CD4-positive, alpha-beta memory T cell (primary cell): ENCODE measurements at regions not wholly inside any gene's neighbourhood (a gene's known extent, or its start where the extent isn't known, plus 50 kb on each side); places are given as distances from the start of the nearest gene placed in this dataset.

Experiments
- CTCF ChIA-PET: fragments of 350-600 bp; sonication (Branson Sonifier 250); formaldehyde crosslinking; loops from one replicate; lab custom pipeline; 2021; ENCODE audit warnings: inconsistent platforms; ENCODE audit not compliant: partially characterized antibody; lab: Charles Lee
- POLR2A ChIA-PET: fragments of 350-600 bp; sonication (Branson Sonifier 250); formaldehyde crosslinking; loops from one replicate; lab custom pipeline; 2021; ENCODE audit not compliant: partially characterized antibody; lab: Charles Lee
- DNase-seq, 5 donors: peaks; one replicate each; pipeline versions ENCODE4 v3.0.0 to v3.0.0-alpha.2; 2020 to 2022; ENCODE audit warnings: mixed read lengths in 1 of 5
- H3K27ac ChIP-seq: one replicate; pipeline ENCODE4 v1.7.0; 2013; ENCODE audit warnings: low read depth, low read length
- H3K27me3 ChIP-seq: 2 replicates; pipeline ENCODE4 v1.7.0; 2013; ENCODE audit warnings: mild to moderate bottlenecking, low read length, moderate library complexity; ENCODE audit not compliant: insufficient read depth
- H3K36me3 ChIP-seq: 2 replicates; pipeline ENCODE4 v1.7.0; 2013; ENCODE audit warnings: mild to moderate bottlenecking, low read length, moderate library complexity; ENCODE audit not compliant: insufficient read depth
- H3K4me1 ChIP-seq: 2 replicates; pipeline ENCODE4 v1.7.0; 2013; ENCODE audit warnings: mild to moderate bottlenecking, low read length, moderate library complexity; ENCODE audit not compliant: insufficient read depth
- H3K4me3 ChIP-seq, 2 donors: one replicate each; pipeline ENCODE4 v1.7.0; 2013; ENCODE audit warnings: low read length in 2 of 2, mild to moderate bottlenecking in 1 of 2
- H3K9me3 ChIP-seq, 2 donors: one replicate each; pipeline ENCODE4 v1.7.0; 2013; ENCODE audit warnings: low read length in 2 of 2, control low read depth in 1 of 2; ENCODE audit not compliant: control insufficient read depth in 1 of 2
- H3K27ac Mint-ChIP-seq, 7 donors: one replicate each; pipeline ENCODE4 v1.8.0; 2020 to 2021; ENCODE audit warnings: mixed read lengths in 7 of 7, mild to moderate bottlenecking in 6 of 7, inconsistent platforms in 3 of 7, moderate library complexity in 3 of 7
- H3K27me3 Mint-ChIP-seq, 2 donors: one replicate each; pipeline ENCODE4 v1.8.0; 2020 to 2021; ENCODE audit warnings: mixed read lengths in 2 of 2
- H3K36me3 Mint-ChIP-seq, 2 donors: one replicate each; pipeline ENCODE4 v1.8.0; 2020 to 2021; ENCODE audit warnings: mixed read lengths in 2 of 2, inconsistent platforms in 1 of 2, mild to moderate bottlenecking in 1 of 2
- H3K4me1 Mint-ChIP-seq, 4 donors: one replicate each; pipeline ENCODE4 v1.8.0; 2020 to 2021; ENCODE audit warnings: mixed read lengths in 4 of 4, mild to moderate bottlenecking in 1 of 4
- H3K4me3 Mint-ChIP-seq, 8 donors: one replicate each; pipeline ENCODE4 v1.8.0; 2020 to 2021; ENCODE audit warnings: mixed read lengths in 8 of 8, mild to moderate bottlenecking in 7 of 8, moderate library complexity in 6 of 8, inconsistent platforms in 3 of 8
- H3K9me3 Mint-ChIP-seq, 8 donors: one replicate each; pipeline ENCODE4 v1.8.0; 2020 to 2021; ENCODE audit warnings: mixed read lengths in 8 of 8, mild to moderate bottlenecking in 5 of 8, inconsistent platforms in 3 of 8, moderate library complexity in 1 of 8
- intact Hi-C: fragments of 100-400 bp; cut with micrococcal nuclease; formaldehyde crosslinking; loops from one replicate; pipeline ENCODE4 v1.15.1; 2023

- Histone ChIP-seq H3K4me3 (no peak overlapping the region), H3K27ac (no peak overlapping the region), H3K4me1 (no peaks in the 10 kb centered on the region), H3K9me3 (no peaks in the 10 kb centered on the region), H3K27me3 (no peaks in the 10 kb centered on the region), H3K36me3 (no peaks in the 10 kb centered on the region)
- intact Hi-C loops = no loop called here
- H3K9me3 Mint-ChIP-seq = peaks cover 0 to 8% (median 2%) of the 10 kb centered on the region in 8 donors
- no peak overlapping the region for H3K4me3 Mint-ChIP-seq
- H3K36me3 Mint-ChIP-seq = no peaks in the 10 kb centered on the region
- ChIA-PET POLR2A (no interaction called here), CTCF (interaction anchor here (1.2 kb wide), 1 partner anchor 15 kb away, joined by 3 read pairs; no protein-coding TSS in a partner anchor)
- DNase-seq = no peak
- H3K27ac Mint-ChIP-seq = no peak overlapping the region
- no peaks in the 10 kb centered on the region for H3K27me3 Mint-ChIP-seq
- H3K4me1 Mint-ChIP-seq = no peaks in the 10 kb centered on the region
These were observed 1089.3 kb downstream of the PCDH18 start for GRCh38 chr4:136443006-136443405.

DNA sequence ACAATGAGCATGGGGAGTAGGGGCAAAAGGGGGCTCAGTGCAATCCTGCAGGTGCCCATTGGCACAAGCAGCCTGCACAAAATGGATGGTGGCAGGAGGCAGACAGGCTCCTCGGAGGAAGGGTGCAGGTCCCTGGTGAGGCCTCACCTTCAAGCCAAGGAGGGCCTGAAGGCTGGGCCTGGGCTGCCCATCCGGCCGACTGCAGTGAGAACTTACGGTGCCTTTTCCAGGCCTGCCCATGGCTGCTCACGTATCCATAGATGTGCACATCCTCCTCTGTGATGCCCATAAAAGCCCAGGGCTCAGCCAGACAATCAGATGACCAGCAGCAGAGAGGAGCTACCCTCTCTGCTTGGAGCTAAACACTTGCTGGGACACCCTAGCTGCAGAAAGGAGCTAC is 1089.8 kb downstream of the PCDH18 start:
- Histone ChIP-seq H3K27me3 (no peaks in the 10 kb centered on the region), H3K27ac (no peak overlapping the region), H3K4me1 (no peaks in the 10 kb centered on the region), H3K4me3 (no peak overlapping the region), H3K9me3 (no peaks in the 10 kb centered on the region), H3K36me3 (no peaks in the 10 kb centered on the region)
- no peak for DNase-seq
- intact Hi-C loops = no loop called here
- ChIA-PET POLR2A (no interaction called here), CTCF (interaction anchor here (1.2 kb wide), 1 partner anchor 15 kb away, joined by 3 read pairs; no protein-coding TSS in a partner anchor)
- Mint-ChIP-seq H3K27me3 (no peaks in the 10 kb centered on the region), H3K9me3 (peaks cover 0 to 8% (median 1%) of the 10 kb centered on the region in 8 donors), H3K27ac (no peak overlapping the region), H3K4me1 (no peaks in the 10 kb centered on the region), H3K36me3 (no peaks in the 10 kb centered on the region), H3K4me3 (no peak overlapping the region)

- H3K4me3 Mint-ChIP-seq = no peak overlapping the region
- no peaks in the 10 kb centered on the region for H3K4me1 ChIP-seq
- H3K4me1 Mint-ChIP-seq = no peaks in the 10 kb centered on the region
- CTCF ChIA-PET = no interaction called here
- intact Hi-C loops = no loop called here
- H3K9me3 Mint-ChIP-seq = peaks cover 0 to 8% (median under 1%) of the 10 kb centered on the region in 8 donors
- POLR2A ChIA-PET = no interaction called here
- H3K9me3 ChIP-seq = no peaks in the 10 kb centered on the region
- no peak overlapping the region for H3K4me3 ChIP-seq
- no peaks in the 10 kb centered on the region for H3K27me3 ChIP-seq
- H3K36me3 ChIP-seq = no peaks in the 10 kb centered on the region
- no peaks in the 10 kb centered on the region for H3K27me3 Mint-ChIP-seq
- no peaks in the 10 kb centered on the region for H3K36me3 Mint-ChIP-seq
- no peak overlapping the region for H3K27ac ChIP-seq
- H3K27ac Mint-ChIP-seq = no peak overlapping the region
- DNase-seq = no peak
These were observed 1090.5 kb downstream of the PCDH18 start for GRCh38 chr4:136441629-136442282.

- CTCF ChIA-PET = no interaction called here
- peaks cover 0 to 6% (median 2%) of the 10 kb centered on the region in 8 donors for H3K9me3 Mint-ChIP-seq
- H3K27me3 ChIP-seq = no peaks in the 10 kb centered on the region
- H3K4me1 ChIP-seq = no peaks in the 10 kb centered on the region
- DNase-seq = no peak
- intact Hi-C loops = no loop called here
- POLR2A ChIA-PET = no interaction called here
- no peaks in the 10 kb centered on the region for H3K36me3 ChIP-seq
- no peaks in the 10 kb centered on the region for H3K4me1 Mint-ChIP-seq
- no peak overlapping the region for H3K4me3 Mint-ChIP-seq
- H3K36me3 Mint-ChIP-seq = no peaks in the 10 kb centered on the region
- no peak overlapping the region for H3K27ac ChIP-seq
- H3K9me3 ChIP-seq = no peaks in the 10 kb centered on the region
- no peaks in the 10 kb centered on the region for H3K27me3 Mint-ChIP-seq
- no peak overlapping the region for H3K27ac Mint-ChIP-seq
- H3K4me3 ChIP-seq = no peak overlapping the region
These were observed 1093.6 kb downstream of the PCDH18 start for GRCh38 chr4:136438645-136439044.

DNA sequence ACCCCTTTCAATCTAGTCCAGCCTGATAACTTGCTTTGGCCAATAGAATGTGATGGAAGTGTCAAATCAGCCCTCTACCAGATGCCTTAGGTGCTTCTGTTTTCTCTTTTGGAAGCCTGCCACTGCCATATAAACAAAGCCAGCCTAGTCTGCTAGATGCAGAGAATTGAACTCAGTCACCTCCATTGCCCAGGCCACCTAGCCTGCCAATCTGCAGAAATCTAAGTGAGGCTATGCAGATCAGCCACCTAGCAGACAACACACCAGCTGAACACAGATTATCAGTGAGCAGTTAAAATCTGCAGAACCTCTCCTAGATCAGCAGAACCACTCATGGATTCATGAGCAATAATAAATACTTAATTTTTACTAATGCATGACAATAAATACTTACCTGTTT is 1108.2 kb downstream of the PCDH18 start:
- Histone ChIP-seq H3K27ac (no peak overlapping the region), H3K4me1 (no peaks in the 10 kb centered on the region), H3K4me3 (no peak overlapping the region), H3K27me3 (no peaks in the 10 kb centered on the region), H3K36me3 (no peaks in the 10 kb centered on the region), H3K9me3 (peaks cover 0 to under 1% of the 10 kb centered on the region in 2 donors)
- ChIA-PET POLR2A (no interaction called here), CTCF (no interaction called here)
- no peak for DNase-seq
- Mint-ChIP-seq H3K4me1 (no peaks in the 10 kb centered on the region), H3K27ac (no peak overlapping the region), H3K36me3 (no peaks in the 10 kb centered on the region), H3K9me3 (peaks cover 0 to 6% (median 0%) of the 10 kb centered on the region in 8 donors), H3K4me3 (no peak overlapping the region), H3K27me3 (no peaks in the 10 kb centered on the region)
- intact Hi-C loops = no loop called here

DNA sequence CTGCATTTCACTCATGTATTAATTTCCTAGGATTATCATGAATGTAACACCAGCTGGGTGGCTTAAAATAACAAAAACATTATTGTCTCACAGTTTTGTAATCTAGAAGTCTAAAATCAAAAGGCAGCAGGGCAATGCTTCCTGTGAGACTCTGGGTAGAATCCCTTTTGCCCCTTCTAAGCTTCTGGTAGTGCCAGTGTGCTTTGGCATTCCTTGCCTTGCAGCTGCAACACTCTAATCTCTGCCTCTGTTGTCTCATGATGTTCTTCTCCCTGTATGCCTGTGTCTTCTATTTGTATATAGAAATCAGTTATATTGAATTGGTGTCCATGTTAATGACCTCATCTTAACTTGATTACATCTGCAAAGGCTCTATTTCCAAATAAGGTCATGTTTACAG is 1117.3 kb downstream of the PCDH18 start:
- Histone ChIP-seq H3K36me3 (no peaks in the 10 kb centered on the region), H3K9me3 (no peaks in the 10 kb centered on the region), H3K4me1 (no peaks in the 10 kb centered on the region), H3K27ac (no peak overlapping the region), H3K4me3 (no peak overlapping the region), H3K27me3 (no peaks in the 10 kb centered on the region)
- POLR2A ChIA-PET = no interaction called here
- no peak for DNase-seq
- Mint-ChIP-seq H3K27me3 (no peaks in the 10 kb centered on the region), H3K9me3 (peaks cover 0 to 9% (median 4%) of the 10 kb centered on the region in 8 donors), H3K4me3 (no peak overlapping the region), H3K27ac (no peak overlapping the region), H3K36me3 (no peaks in the 10 kb centered on the region), H3K4me1 (no peaks in the 10 kb centered on the region)
- CTCF ChIA-PET = no interaction called here
- intact Hi-C loops = no loop called here

DNA sequence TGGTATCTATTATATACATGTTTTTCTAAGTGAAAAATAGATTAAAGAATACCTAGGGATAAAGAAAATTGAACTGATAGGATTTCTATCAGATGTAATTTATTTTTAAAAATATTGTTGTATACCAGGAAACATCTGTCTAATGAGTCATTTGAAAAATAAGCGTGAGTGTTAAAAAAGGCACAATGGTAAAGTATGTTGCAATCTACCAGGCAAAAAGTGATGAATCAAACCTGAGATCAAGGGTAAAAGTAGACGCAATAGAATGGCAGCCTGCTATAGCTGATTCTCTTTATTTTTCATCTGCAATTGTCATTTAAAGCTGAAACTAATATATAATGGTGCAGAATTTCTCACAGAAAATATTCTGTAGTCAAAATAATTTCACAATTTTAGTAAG is 1119.6 kb downstream of the PCDH18 start:
- no peak overlapping the region for H3K4me3 Mint-ChIP-seq
- H3K9me3 Mint-ChIP-seq = peaks cover 0 to 9% (median 2%) of the 10 kb centered on the region in 8 donors
- no peaks in the 10 kb centered on the region for H3K36me3 ChIP-seq
- H3K27me3 Mint-ChIP-seq = no peaks in the 10 kb centered on the region
- no peak overlapping the region for H3K27ac ChIP-seq
- H3K27me3 ChIP-seq = no peaks in the 10 kb centered on the region
- DNase-seq = no peak
- H3K27ac Mint-ChIP-seq = no peak overlapping the region
- no peaks in the 10 kb centered on the region for H3K4me1 ChIP-seq
- CTCF ChIA-PET = interaction anchor here (0.5 kb wide), 1 partner anchor 1807 kb away, joined by 3 read pairs; no protein-coding TSS in a partner anchor
- no peaks in the 10 kb centered on the region for H3K9me3 ChIP-seq
- intact Hi-C loops = no loop called here
- no peaks in the 10 kb centered on the region for H3K36me3 Mint-ChIP-seq
- H3K4me1 Mint-ChIP-seq = no peaks in the 10 kb centered on the region
- POLR2A ChIA-PET = no interaction called here
- H3K4me3 ChIP-seq = no peak overlapping the region
